Occipital lobe (tissue), 1 donor: ENCODE measurements at regions not wholly inside any gene's neighbourhood (a gene's known extent, or its start where the extent isn't known, plus 50 kb on each side); places are given as distances from the start of the nearest gene placed in this dataset.

ENCODE experiments used
- DNase-seq: peaks from one replicate; lab custom pipeline; 2025; lab: John Stamatoyannopoulos, UW

GRCh38 chr2:239506101-239506857, 105.5 kb upstream of the HDAC4 start:
- DNase-seq = no peak

GRCh38 chr2:239504643-239505235, 103.9 kb upstream of the HDAC4 start:
- DNase-seq = no peak

GRCh38 chr2:239502430-239503186, 101.8 kb upstream of the HDAC4 start:
- no peak for DNase-seq

GRCh38 chr2:239500574-239501550, 100.0 kb upstream of the HDAC4 start:
- DNase-seq = no peak

- no peak for DNase-seq
These were observed 99.1 kb upstream of the HDAC4 start for GRCh38 chr2:239499726-239500573.

- DNase-seq = no peak
These were observed 98.3 kb upstream of the HDAC4 start for GRCh38 chr2:239498981-239499634.

- DNase-seq = no peak
These were observed 97.8 kb upstream of the HDAC4 start for GRCh38 chr2:239498576-239498975.

GRCh38 chr2:239496700-239497099, 95.9 kb upstream of the HDAC4 start:
- DNase-seq = no peak

- DNase-seq = no peak
These were observed 95.0 kb upstream of the HDAC4 start for GRCh38 chr2:239495791-239496233.

GRCh38 chr2:239495175-239495574, 94.4 kb upstream of the HDAC4 start:
- DNase-seq = no peak

GRCh38 chr2:239494578-239494977, 93.8 kb upstream of the HDAC4 start:
- no peak for DNase-seq

- DNase-seq = no peak
These were observed 88.7 kb upstream of the HDAC4 start for GRCh38 chr2:239489481-239489880.

GRCh38 chr2:239488125-239488524, 87.3 kb upstream of the HDAC4 start:
- no peak for DNase-seq

GRCh38 chr2:239487272-239487671, 86.5 kb upstream of the HDAC4 start:
- DNase-seq = no peak

- no peak for DNase-seq
These were observed 84.8 kb upstream of the HDAC4 start for GRCh38 chr2:239485622-239486021.

- DNase-seq = no peak
These were observed 83.9 kb upstream of the HDAC4 start for GRCh38 chr2:239484571-239485355.

GRCh38 chr2:239482778-239483712, 82.2 kb upstream of the HDAC4 start:
- DNase-seq = no peak

GRCh38 chr2:239479471-239479870, 78.7 kb upstream of the HDAC4 start:
- no peak for DNase-seq
